ENCODE measurements at regions not wholly inside any gene's neighbourhood (a gene's known extent, or its start where the extent isn't known, plus 50 kb on each side); places are given as distances from the start of the nearest gene placed in this dataset.

- TF ChIP-seq TEAD4 (IDR thresholded peaks at IDR 0.05; ENCODE audit: borderline replicate concordance, insufficient read depth): no peak
- no peak for TF ChIP-seq REST (IDR thresholded peaks at IDR 0.05; ENCODE audit: low read depth, low read length)
- TF ChIP-seq JUND (IDR thresholded peaks at IDR 0.05): no peak
- no peak for TF ChIP-seq FOXJ3 (CRISPR knock-in tag; IDR thresholded peaks at IDR 0.05)
- TF ChIP-seq, protein P1, sequence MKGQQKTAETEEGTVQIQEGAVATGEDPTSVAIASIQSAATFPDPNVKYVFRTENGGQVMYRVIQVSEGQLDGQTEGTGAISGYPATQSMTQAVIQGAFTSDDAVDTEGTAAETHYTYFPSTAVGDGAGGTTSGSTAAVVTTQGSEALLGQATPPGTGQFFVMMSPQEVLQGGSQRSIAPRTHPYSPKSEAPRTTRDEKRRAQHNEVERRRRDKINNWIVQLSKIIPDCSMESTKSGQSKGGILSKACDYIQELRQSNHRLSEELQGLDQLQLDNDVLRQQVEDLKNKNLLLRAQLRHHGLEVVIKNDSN (IDR thresholded peaks at IDR 0.05; ENCODE audit: borderline replicate concordance, low read depth): no peak
- no peak for TF ChIP-seq MEF2A (IDR thresholded peaks at IDR 0.05; ENCODE audit: borderline replicate concordance, low read depth)
- no peak for TF ChIP-seq ELF1 (IDR thresholded peaks at IDR 0.05)
These were observed 124.5 kb downstream of the CAAP1 start (continued) for GRCh38 chr9:26768145-26768544.

DNA sequence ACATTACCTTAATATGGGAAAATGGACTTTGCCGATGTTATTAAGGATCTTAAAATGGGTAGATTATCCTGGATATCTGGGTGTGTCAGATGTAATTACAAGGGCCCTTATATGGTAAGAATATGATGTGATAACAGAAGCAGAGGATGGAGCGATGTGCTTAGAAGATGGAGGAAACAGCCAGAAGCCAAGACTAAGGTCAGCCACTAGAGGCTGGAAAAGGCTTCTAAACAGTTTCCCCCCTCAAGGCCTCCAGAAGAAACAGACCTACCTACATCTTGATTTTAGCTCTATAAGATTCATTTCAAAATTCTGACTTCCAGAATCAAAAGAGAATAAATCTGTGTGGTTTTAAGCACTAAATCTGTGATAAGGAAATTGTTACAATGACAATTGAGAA lies 131.9 kb downstream of the CAAP1 start:
- TF ChIP-seq SMC3 (IDR thresholded peaks at IDR 0.05; ENCODE audit: low read depth, low read length) (no peak), RAD21 (IDR thresholded peaks at IDR 0.05; ENCODE audit: low read length) (no peak), CHD2 (IDR thresholded peaks at IDR 0.05; ENCODE audit: low read length, partially characterized antibody) (no peak)
- TF ChIP-seq, protein P1 (IDR thresholded peaks at IDR 0.05; ENCODE audit: borderline replicate concordance, low read depth): no peak
- WGBS (ENCODE audit: low lambda C conversion rate): 91% methylated on average over 2 of the region's 2 CpGs
- no peaks in the 10 kb centered on the region for H3F3A ChIP-seq (replicated peaks; ENCODE audit: insufficient read depth)
- no peak overlapping the region for H3K9ac ChIP-seq
- no peaks in the 10 kb centered on the region for H3K36me3 ChIP-seq (replicated peaks in 1 of 2; ENCODE audit: control insufficient read depth in 1 of 2, insufficient read depth in 2 of 2, low read length in 1 of 2)
- no peaks in the 10 kb centered on the region for H4K20me1 ChIP-seq (ENCODE audit: insufficient read depth)
- H3K27ac ChIP-seq (ENCODE audit: low read depth in 2 of 2, low read length in 1 of 2): no peak overlapping the region
- H3K4me3 ChIP-seq (ENCODE audit: low read depth in 2 of 2, low read length in 1 of 2): no peak overlapping the region
- H3K9me3 ChIP-seq: no peaks in the 10 kb centered on the region
- ChIA-PET POLR2A (no interaction called here), CTCF (interaction anchor here (0.6 kb wide), 1 partner anchor 11 kb away, joined by 3 read pairs; no protein-coding TSS in a partner anchor)
- no peak overlapping the region for H2AFZ ChIP-seq (ENCODE audit: low read depth)
- DNase-seq: no peak
- no peaks in the 10 kb centered on the region for H3K79me2 ChIP-seq (ENCODE audit: insufficient read depth)
- H3K4me1 ChIP-seq (ENCODE audit: control insufficient read depth in 1 of 2, insufficient read depth in 2 of 2, low read depth in 1 of 2, low read length in 1 of 2): no peaks in the 10 kb centered on the region
- no peak overlapping the region for H3K4me2 ChIP-seq
- H3K27me3 ChIP-seq (ENCODE audit: insufficient read depth): no peaks in the 10 kb centered on the region
- H3K9me2 ChIP-seq: no peaks in the 10 kb centered on the region

- Histone ChIP-seq H3K9ac (no peak overlapping the region), H2AFZ (ENCODE audit: low read depth) (no peak overlapping the region), H3K27ac (ENCODE audit: low read depth in 2 of 2, low read length in 1 of 2) (no peak overlapping the region), H3K4me1 (ENCODE audit: control insufficient read depth in 1 of 2, insufficient read depth in 2 of 2, low read depth in 1 of 2, low read length in 1 of 2) (no peaks in the 10 kb centered on the region; a peak in 1 of 4 replicates), H3K9me3 (no peaks in the 10 kb centered on the region), H3K9me2 (no peaks in the 10 kb centered on the region), H3K4me2 (no peak overlapping the region), H4K20me1 (ENCODE audit: insufficient read depth) (no peaks in the 10 kb centered on the region), H3F3A (replicated peaks; ENCODE audit: insufficient read depth) (no peaks in the 10 kb centered on the region), H3K4me3 (ENCODE audit: low read depth in 2 of 2, low read length in 1 of 2) (no peak overlapping the region), H3K36me3 (replicated peaks in 1 of 2; ENCODE audit: control insufficient read depth in 1 of 2, insufficient read depth in 2 of 2, low read length in 1 of 2) (no peaks in the 10 kb centered on the region), H3K27me3 (ENCODE audit: insufficient read depth) (no peaks in the 10 kb centered on the region), H3K79me2 (ENCODE audit: insufficient read depth) (no peaks in the 10 kb centered on the region)
- no peak for DNase-seq
- POLR2A ChIA-PET: no interaction called here
- CTCF ChIA-PET: interaction anchor here (1.0 kb wide), 1 partner anchor 213 kb away, joined by 3 read pairs; no protein-coding TSS in a partner anchor
- TF ChIP-seq FOXJ3 (CRISPR knock-in tag; IDR thresholded peaks at IDR 0.05) (no peak), CHD2 (IDR thresholded peaks at IDR 0.05; ENCODE audit: low read length, partially characterized antibody) (no peak), RXRA (IDR thresholded peaks at IDR 0.05; ENCODE audit: borderline replicate concordance, low read depth) (no peak), REST (IDR thresholded peaks at IDR 0.05; ENCODE audit: low read depth, low read length) (no peak), ZBTB33 (IDR thresholded peaks at IDR 0.05; ENCODE audit: borderline replicate concordance, low read depth) (no peak), EZH2phosphoT487 (IDR thresholded peaks at IDR 0.05; ENCODE audit: borderline replicate concordance, low read depth) (no peak), NFIC (IDR thresholded peaks at IDR 0.05; ENCODE audit: borderline replicate concordance) (no peak)
- 39% methylated on average over 6 of the region's 6 CpGs for WGBS (ENCODE audit: low lambda C conversion rate)
These were observed 133.9 kb downstream of the CAAP1 start for GRCh38 chr9:26758655-26759054.

All from SK-N-SH (cell line).